Prostate gland (tissue), 2 donors: ENCODE measurements at regions not wholly inside any gene's neighbourhood (a gene's known extent, or its start where the extent isn't known, plus 50 kb on each side); places are given as distances from the start of the nearest gene placed in this dataset.

Experiments used
- POLR2A ChIP-seq: fragments of 450-650 bp; IDR thresholded peaks from one replicate; pipeline ENCODE4 v1.6.1; 2016; ENCODE audit warnings: antibody characterized with exemption, mild to moderate bottlenecking
- POLR2AphosphoS5 ChIP-seq: sonication (generic); formaldehyde crosslinking; IDR thresholded peaks from one replicate; pipeline ENCODE4 v1.6.1; 2017; ENCODE audit warnings: antibody characterized with exemption
- TF ChIP-seq, protein P1 (sequence below), 4 experiments: fragments of 200-600 bp in 2 of 4; fragments of 450-650 bp in 2 of 4; sonication (generic) in 2 of 4; IDR thresholded peaks; 1 replicate in 3 of 4; 2 replicates in 1 of 4; pipeline ENCODE4 v1.5.1; 2016 to 2019; ENCODE audit warnings: antibody characterized with exemption in 4 of 4, mild to moderate bottlenecking in 2 of 4, moderate library complexity in 2 of 4

DNA sequence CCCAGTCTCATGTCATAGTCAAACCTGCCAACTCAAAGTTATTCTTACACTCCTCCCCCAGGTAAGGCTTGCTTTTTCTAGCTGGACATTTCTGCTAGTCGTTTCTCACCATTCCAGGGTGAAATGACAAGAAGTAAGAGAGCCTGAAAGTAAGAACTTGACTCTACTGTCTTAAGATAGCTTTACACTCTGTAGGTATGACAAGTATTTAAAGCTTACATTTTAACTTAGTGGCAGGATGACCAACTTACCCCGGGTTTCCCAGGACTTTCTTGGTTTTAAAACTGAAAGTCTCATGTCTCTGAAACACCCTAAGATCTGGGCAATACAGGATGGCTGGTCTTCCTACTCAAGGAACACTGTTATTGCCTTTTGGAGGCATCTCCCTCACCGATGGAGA, 67.5 kb upstream of the PIK3R1 start:
- TF ChIP-seq POLR2A (no peak), POLR2AphosphoS5 (no peak)
- TF ChIP-seq, protein P1, sequence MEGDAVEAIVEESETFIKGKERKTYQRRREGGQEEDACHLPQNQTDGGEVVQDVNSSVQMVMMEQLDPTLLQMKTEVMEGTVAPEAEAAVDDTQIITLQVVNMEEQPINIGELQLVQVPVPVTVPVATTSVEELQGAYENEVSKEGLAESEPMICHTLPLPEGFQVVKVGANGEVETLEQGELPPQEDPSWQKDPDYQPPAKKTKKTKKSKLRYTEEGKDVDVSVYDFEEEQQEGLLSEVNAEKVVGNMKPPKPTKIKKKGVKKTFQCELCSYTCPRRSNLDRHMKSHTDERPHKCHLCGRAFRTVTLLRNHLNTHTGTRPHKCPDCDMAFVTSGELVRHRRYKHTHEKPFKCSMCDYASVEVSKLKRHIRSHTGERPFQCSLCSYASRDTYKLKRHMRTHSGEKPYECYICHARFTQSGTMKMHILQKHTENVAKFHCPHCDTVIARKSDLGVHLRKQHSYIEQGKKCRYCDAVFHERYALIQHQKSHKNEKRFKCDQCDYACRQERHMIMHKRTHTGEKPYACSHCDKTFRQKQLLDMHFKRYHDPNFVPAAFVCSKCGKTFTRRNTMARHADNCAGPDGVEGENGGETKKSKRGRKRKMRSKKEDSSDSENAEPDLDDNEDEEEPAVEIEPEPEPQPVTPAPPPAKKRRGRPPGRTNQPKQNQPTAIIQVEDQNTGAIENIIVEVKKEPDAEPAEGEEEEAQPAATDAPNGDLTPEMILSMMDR (IDR thresholded peaks at IDR 0.05), result no peak
